Lower lobe of right lung (tissue), 2 donors: ENCODE measurements at regions not wholly inside any gene's neighbourhood (a gene's known extent, or its start where the extent isn't known, plus 50 kb on each side); places are given as distances from the start of the nearest gene placed in this dataset.

Experiments used
- ATAC-seq, 2 donors: fragments of 200-7000 bp; cut with Tn5 transposase; one replicate each; pipeline ENCODE4 v1.9.1; 2020 to 2022; ENCODE audit warnings: mild to moderate bottlenecking in 2 of 2, moderate library complexity in 2 of 2
- DNase-seq: peaks from one replicate; pipeline ENCODE4 v3.0.0-alpha.2; 2020
- H3K27ac ChIP-seq: fragments of 200-600 bp; one replicate; pipeline ENCODE4 v1.8.0; 2022
- H3K27me3 ChIP-seq: fragments of 200-600 bp; one replicate; pipeline ENCODE4 v1.8.0; 2022; ENCODE audit warnings: low read depth
- H3K36me3 ChIP-seq: fragments of 200-600 bp; one replicate; pipeline ENCODE4 v1.8.0; 2022; ENCODE audit warnings: mild to moderate bottlenecking
- H3K4me1 ChIP-seq: fragments of 200-600 bp; one replicate; pipeline ENCODE4 v1.8.0; 2022
- H3K4me3 ChIP-seq: fragments of 200-600 bp; one replicate; pipeline ENCODE4 v1.8.0; 2022; ENCODE audit warnings: mild to moderate bottlenecking
- H3K9me3 ChIP-seq: fragments of 200-600 bp; one replicate; pipeline ENCODE4 v1.8.0; 2022
- intact Hi-C: fragments of 100-400 bp; cut with DNase I; formaldehyde crosslinking; loops from one replicate; pipeline ENCODE4 v1.11.0; 2022
- TF ChIP-seq, protein P1 (sequence below): fragments of 200-600 bp; IDR thresholded peaks from one replicate; pipeline ENCODE4 v1.8.0; 2022; ENCODE audit warnings: antibody characterized with exemption, mild to moderate bottlenecking
- donor health status: DM: no; HTN: yes; CAD: no; lungs with severe emphysema.

DNA sequence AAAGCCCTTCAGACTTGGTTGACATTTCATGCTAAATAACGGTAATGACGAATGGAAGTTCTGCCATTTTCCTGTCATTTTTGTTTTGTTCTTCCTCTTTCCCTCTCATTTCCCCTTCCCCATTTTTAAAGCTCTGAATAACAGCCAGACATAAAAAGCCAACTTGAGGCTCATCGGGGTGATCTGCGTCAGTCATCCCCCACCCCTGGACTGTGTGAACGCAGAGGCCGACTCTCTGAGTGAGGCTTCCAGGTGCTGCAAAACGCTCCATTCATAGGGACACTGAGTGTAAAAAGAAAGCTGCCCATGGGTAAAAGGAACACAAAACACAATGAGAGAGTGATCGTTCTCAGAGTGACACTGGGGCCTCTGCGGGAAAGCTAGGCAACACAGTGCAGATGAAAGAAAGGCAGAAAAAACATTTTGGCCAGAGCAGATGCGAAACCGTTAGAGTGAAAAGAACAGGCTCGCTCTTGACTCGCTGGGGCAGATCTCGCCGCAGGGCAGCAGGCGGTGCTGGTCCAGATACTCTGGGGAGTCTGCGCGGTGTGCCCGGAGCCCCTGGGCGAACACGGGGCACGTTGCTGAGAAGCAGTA lies 684.8 kb downstream of the QKI start:
- Histone ChIP-seq H3K4me3 (no peak overlapping the region), H3K36me3 (no peaks in the 10 kb centered on the region), H3K27me3 (no peaks in the 10 kb centered on the region), H3K9me3 (no peaks in the 10 kb centered on the region), H3K4me1 (peaks cover 12% of the 10 kb centered on the region), H3K27ac (no peak overlapping the region)
- TF ChIP-seq, protein P1, sequence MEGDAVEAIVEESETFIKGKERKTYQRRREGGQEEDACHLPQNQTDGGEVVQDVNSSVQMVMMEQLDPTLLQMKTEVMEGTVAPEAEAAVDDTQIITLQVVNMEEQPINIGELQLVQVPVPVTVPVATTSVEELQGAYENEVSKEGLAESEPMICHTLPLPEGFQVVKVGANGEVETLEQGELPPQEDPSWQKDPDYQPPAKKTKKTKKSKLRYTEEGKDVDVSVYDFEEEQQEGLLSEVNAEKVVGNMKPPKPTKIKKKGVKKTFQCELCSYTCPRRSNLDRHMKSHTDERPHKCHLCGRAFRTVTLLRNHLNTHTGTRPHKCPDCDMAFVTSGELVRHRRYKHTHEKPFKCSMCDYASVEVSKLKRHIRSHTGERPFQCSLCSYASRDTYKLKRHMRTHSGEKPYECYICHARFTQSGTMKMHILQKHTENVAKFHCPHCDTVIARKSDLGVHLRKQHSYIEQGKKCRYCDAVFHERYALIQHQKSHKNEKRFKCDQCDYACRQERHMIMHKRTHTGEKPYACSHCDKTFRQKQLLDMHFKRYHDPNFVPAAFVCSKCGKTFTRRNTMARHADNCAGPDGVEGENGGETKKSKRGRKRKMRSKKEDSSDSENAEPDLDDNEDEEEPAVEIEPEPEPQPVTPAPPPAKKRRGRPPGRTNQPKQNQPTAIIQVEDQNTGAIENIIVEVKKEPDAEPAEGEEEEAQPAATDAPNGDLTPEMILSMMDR, result no peak
- intact Hi-C loops, result no loop called here
- ATAC-seq (no peak), DNase-seq (no peak)

DNA sequence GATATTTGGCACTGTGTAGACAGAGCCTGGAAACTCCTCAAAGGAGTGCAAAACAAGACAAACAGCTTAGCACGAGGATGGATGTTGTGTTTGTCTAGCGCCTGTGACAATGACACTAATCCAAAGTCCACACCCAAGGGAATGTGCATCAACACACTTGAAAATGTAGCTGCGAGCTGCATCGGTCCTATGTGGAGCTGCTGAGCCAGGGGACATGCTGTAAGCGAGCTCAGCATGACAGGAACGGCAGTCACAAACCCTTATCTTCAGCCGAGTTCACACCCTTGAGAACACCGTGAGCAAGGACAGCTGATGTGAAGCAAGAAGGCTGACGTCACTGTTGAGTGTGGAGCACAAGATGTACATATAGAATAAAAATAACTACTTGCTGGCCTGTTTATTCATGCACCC lies 684.3 kb downstream of the QKI start:
- DNase-seq, result no peak
- peak; percentile 62 to 65 for ATAC-seq
- H3K9me3 ChIP-seq, result no peaks in the 10 kb centered on the region
- no peaks in the 10 kb centered on the region for H3K27me3 ChIP-seq
- no peak overlapping the region for H3K4me3 ChIP-seq
- no peaks in the 10 kb centered on the region for H3K36me3 ChIP-seq
- H3K27ac ChIP-seq, result peak overlapping the region; percentile 58
- intact Hi-C loops, result no loop called here
- H3K4me1 ChIP-seq, result peaks cover 12% of the 10 kb centered on the region
- TF ChIP-seq, protein P1, result no peak

GRCh38 chr6:164097551-164098398 lies 683.3 kb downstream of the QKI start:
- Histone ChIP-seq H3K27me3 (no peaks in the 10 kb centered on the region), H3K4me1 (peaks cover 12% of the 10 kb centered on the region), H3K4me3 (no peak overlapping the region), H3K9me3 (no peaks in the 10 kb centered on the region), H3K36me3 (no peaks in the 10 kb centered on the region), H3K27ac (peak overlapping the region; percentile 58)
- ATAC-seq (peak; percentile 53 to 70), DNase-seq (no peak)
- intact Hi-C loops, result no loop called here
- TF ChIP-seq, protein P1, result no peak

DNA sequence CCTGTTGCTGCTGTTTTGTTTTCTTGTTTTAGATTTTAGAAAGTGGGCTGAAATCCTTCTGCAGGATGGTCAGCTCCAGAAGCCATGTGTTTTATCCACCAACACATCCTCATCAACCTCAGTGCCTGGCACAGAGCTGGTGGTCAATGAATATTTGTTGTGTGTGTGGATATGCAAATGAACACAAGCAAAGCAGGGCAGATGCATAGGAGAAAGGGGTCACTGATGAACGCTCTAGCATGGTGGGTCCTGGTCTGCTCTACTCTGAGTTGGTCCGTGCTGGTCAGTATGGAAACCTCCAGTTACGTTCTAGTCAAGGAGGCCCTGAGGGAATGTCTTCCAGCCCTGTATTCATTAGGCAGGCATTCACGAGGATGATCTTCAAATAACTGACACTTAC lies 682.5 kb downstream of the QKI start:
- TF ChIP-seq, protein P1, result no peak
- H3K4me3 ChIP-seq, result no peak overlapping the region
- H3K27ac ChIP-seq, result peak overlapping the region; percentile 58
- peaks cover 12% of the 10 kb centered on the region for H3K4me1 ChIP-seq
- H3K9me3 ChIP-seq, result no peaks in the 10 kb centered on the region
- ATAC-seq (no peak), DNase-seq (no peak)
- intact Hi-C loops, result no loop called here
- H3K27me3 ChIP-seq, result no peaks in the 10 kb centered on the region
- H3K36me3 ChIP-seq, result no peaks in the 10 kb centered on the region

- H3K36me3 ChIP-seq, result no peaks in the 10 kb centered on the region
- ATAC-seq, result no peak
- H3K27me3 ChIP-seq, result no peaks in the 10 kb centered on the region
- no peak for DNase-seq
- no peaks in the 10 kb centered on the region for H3K9me3 ChIP-seq
- TF ChIP-seq, protein P1, result no peak
- intact Hi-C loops, result no loop called here
- H3K27ac ChIP-seq, result no peak overlapping the region
- no peak overlapping the region for H3K4me3 ChIP-seq
- peaks cover 12% of the 10 kb centered on the region for H3K4me1 ChIP-seq
Observed at GRCh38 chr6:164095056-164095455, 680.5 kb downstream of the QKI start.
